Progenitor cell of endocrine pancreas (in vitro differentiated cells): ENCODE measurements at regions not wholly inside any gene's neighbourhood (a gene's known extent, or its start where the extent isn't known, plus 50 kb on each side); places are given as distances from the start of the nearest gene placed in this dataset.

Source experiments
- DNase-seq: peaks from one replicate; pipeline ENCODE4 v3.0.0; 2021; ENCODE audit warnings: low spot score; ENCODE audit not compliant: unreplicated experiment
- H3K27ac Mint-ChIP-seq: 2 replicates; pipeline ENCODE4 v1.8.0; 2021; ENCODE audit warnings: mild to moderate bottlenecking, moderate library complexity, mixed read lengths
- H3K27me3 Mint-ChIP-seq: 2 replicates; pipeline ENCODE4 v1.8.0; 2021; ENCODE audit warnings: mixed read lengths
- H3K36me3 Mint-ChIP-seq: 2 replicates; pipeline ENCODE4 v1.8.0; 2022; ENCODE audit warnings: mixed read lengths; ENCODE audit not compliant: insufficient read depth
- H3K4me1 Mint-ChIP-seq: 2 replicates; pipeline ENCODE4 v1.8.0; 2021; ENCODE audit warnings: low read depth, mixed read lengths
- H3K4me3 Mint-ChIP-seq: 2 replicates; pipeline ENCODE4 v1.8.0; 2021; ENCODE audit warnings: low read depth, mild to moderate bottlenecking, moderate library complexity, mixed read lengths
- H3K9me3 Mint-ChIP-seq: 2 replicates; pipeline ENCODE4 v1.8.0; 2021; ENCODE audit warnings: low read depth, mixed read lengths
- CTCF ChIP-seq: fragments of 200-600 bp; sonication (generic); IDR thresholded peaks from one replicate; pipeline ENCODE4 v1.5.0; 2021; ENCODE audit warnings: antibody characterized with exemption, mild to moderate bottlenecking; ENCODE audit not compliant: unreplicated experiment

GRCh38 chr7:136312592-136312991, 335.4 kb upstream of the MTPN start:
- Mint-ChIP-seq H3K4me3 (no peak overlapping the region), H3K27me3 (no peaks in the 10 kb centered on the region), H3K4me1 (no peaks in the 10 kb centered on the region), H3K9me3 (peaks cover 20% of the 10 kb centered on the region), H3K36me3 (no peaks in the 10 kb centered on the region), H3K27ac (no peak overlapping the region)
- no peak for TF ChIP-seq CTCF
- no peak for DNase-seq

- no peak for TF ChIP-seq CTCF
Measured at GRCh38 chr7:136309407-136309806, 332.2 kb upstream of the MTPN start.

GRCh38 chr7:136308230-136308629, 331.1 kb upstream of the MTPN start:
- H3K27me3 Mint-ChIP-seq = no peaks in the 10 kb centered on the region
- H3K27ac Mint-ChIP-seq = no peak overlapping the region
- H3K9me3 Mint-ChIP-seq = peaks cover 9% of the 10 kb centered on the region
- TF ChIP-seq CTCF = no peak
- H3K36me3 Mint-ChIP-seq = no peaks in the 10 kb centered on the region
- DNase-seq = no peak
- no peak overlapping the region for H3K4me3 Mint-ChIP-seq
- no peaks in the 10 kb centered on the region for H3K4me1 Mint-ChIP-seq

More at GRCh38 chr7:136309407-136309806, 332.2 kb upstream of the MTPN start:
- DNase-seq = no peak
- H3K4me1 Mint-ChIP-seq = no peaks in the 10 kb centered on the region
- H3K27me3 Mint-ChIP-seq = no peaks in the 10 kb centered on the region
- H3K4me3 Mint-ChIP-seq = no peak overlapping the region
- H3K36me3 Mint-ChIP-seq = no peaks in the 10 kb centered on the region
- no peak overlapping the region for H3K27ac Mint-ChIP-seq
- H3K9me3 Mint-ChIP-seq = peaks cover 9% of the 10 kb centered on the region

- Mint-ChIP-seq H3K9me3 (peaks cover 6% of the 10 kb centered on the region), H3K27ac (no peak overlapping the region), H3K4me3 (no peak overlapping the region), H3K27me3 (no peaks in the 10 kb centered on the region), H3K4me1 (no peaks in the 10 kb centered on the region), H3K36me3 (no peaks in the 10 kb centered on the region)
- no peak for TF ChIP-seq CTCF
- no peak for DNase-seq
Measured at GRCh38 chr7:136303162-136303561, 326.0 kb upstream of the MTPN start.

GRCh38 chr7:136302049-136302448, 324.9 kb upstream of the MTPN start:
- peaks cover 6% of the 10 kb centered on the region for H3K9me3 Mint-ChIP-seq
- no peak overlapping the region for H3K4me3 Mint-ChIP-seq
- H3K27ac Mint-ChIP-seq = no peak overlapping the region
- H3K4me1 Mint-ChIP-seq = no peaks in the 10 kb centered on the region
- H3K27me3 Mint-ChIP-seq = no peaks in the 10 kb centered on the region
- no peak for TF ChIP-seq CTCF
- no peak for DNase-seq
- H3K36me3 Mint-ChIP-seq = no peaks in the 10 kb centered on the region

GRCh38 chr7:136294977-136295376, 317.8 kb upstream of the MTPN start:
- Mint-ChIP-seq H3K27ac (no peak overlapping the region), H3K36me3 (no peaks in the 10 kb centered on the region), H3K27me3 (no peaks in the 10 kb centered on the region), H3K4me1 (peaks cover 1% of the 10 kb centered on the region), H3K4me3 (no peak overlapping the region), H3K9me3 (no peaks in the 10 kb centered on the region)
- no peak for DNase-seq
- TF ChIP-seq CTCF = peak; percentile 15
